ENCODE measurements at regions not wholly inside any gene's neighbourhood (a gene's known extent, or its start where the extent isn't known, plus 50 kb on each side); places are given as distances from the start of the nearest gene placed in this dataset.

DNA sequence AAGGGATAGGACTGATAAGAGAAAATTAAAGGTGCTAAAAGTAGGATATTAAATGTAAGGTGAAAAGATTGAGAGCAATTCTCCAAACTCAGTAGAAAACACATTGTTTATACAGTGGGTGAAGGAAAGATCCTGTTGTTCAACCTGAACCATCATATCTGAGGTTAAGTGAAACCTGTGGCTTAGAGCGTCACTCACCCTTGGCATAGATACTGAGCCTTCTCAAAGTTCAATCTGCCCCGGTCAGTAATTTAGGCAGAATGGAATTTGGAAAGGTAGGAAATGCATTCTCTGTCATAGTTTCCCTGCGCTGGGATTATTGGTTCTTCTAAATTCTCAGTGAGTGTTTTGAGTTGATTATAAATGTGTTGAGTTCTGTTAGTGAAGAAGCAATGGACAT, 456.2 kb upstream of the NMUR2 start:
- Histone ChIP-seq H3K27ac (ENCODE audit: low read length) (no peak overlapping the region), H3K4me1 (ENCODE audit: control insufficient read depth, insufficient read depth, low read length) (no peaks in the 10 kb centered on the region), H3K4me3 (ENCODE audit: low read length) (no peak overlapping the region), H3K27me3 (ENCODE audit: control insufficient read depth, insufficient read depth, low read length) (no peaks in the 10 kb centered on the region), H3K9me3 (ENCODE audit: control insufficient read depth, insufficient read depth, low read length) (no peaks in the 10 kb centered on the region), H3K36me3 (ENCODE audit: control insufficient read depth, insufficient read depth, low read length) (no peaks in the 10 kb centered on the region)
- no peak for DNase-seq
- H3K4me3 Mint-ChIP-seq = no peak overlapping the region
- no peaks in the 10 kb centered on the region for H3K27me3 Mint-ChIP-seq (ENCODE audit: low read depth in 2 of 2)
- H3K36me3 Mint-ChIP-seq = no peaks in the 10 kb centered on the region
- peaks cover 9 to 25% of the 10 kb centered on the region in 2 donors for H3K9me3 Mint-ChIP-seq
- 92% methylated on average over 3 of the region's 3 CpGs for WGBS (ENCODE audit: insufficient coverage)
- H3K4me1 Mint-ChIP-seq = no peaks in the 10 kb centered on the region
- TF ChIP-seq, protein P1, sequence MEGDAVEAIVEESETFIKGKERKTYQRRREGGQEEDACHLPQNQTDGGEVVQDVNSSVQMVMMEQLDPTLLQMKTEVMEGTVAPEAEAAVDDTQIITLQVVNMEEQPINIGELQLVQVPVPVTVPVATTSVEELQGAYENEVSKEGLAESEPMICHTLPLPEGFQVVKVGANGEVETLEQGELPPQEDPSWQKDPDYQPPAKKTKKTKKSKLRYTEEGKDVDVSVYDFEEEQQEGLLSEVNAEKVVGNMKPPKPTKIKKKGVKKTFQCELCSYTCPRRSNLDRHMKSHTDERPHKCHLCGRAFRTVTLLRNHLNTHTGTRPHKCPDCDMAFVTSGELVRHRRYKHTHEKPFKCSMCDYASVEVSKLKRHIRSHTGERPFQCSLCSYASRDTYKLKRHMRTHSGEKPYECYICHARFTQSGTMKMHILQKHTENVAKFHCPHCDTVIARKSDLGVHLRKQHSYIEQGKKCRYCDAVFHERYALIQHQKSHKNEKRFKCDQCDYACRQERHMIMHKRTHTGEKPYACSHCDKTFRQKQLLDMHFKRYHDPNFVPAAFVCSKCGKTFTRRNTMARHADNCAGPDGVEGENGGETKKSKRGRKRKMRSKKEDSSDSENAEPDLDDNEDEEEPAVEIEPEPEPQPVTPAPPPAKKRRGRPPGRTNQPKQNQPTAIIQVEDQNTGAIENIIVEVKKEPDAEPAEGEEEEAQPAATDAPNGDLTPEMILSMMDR (IDR thresholded peaks at IDR 0.05) = no peak
- H3K27ac Mint-ChIP-seq = no peak overlapping the region
- no peak for ATAC-seq
- intact Hi-C loops (cut with micrococcal nuclease) = no loop called here

DNA sequence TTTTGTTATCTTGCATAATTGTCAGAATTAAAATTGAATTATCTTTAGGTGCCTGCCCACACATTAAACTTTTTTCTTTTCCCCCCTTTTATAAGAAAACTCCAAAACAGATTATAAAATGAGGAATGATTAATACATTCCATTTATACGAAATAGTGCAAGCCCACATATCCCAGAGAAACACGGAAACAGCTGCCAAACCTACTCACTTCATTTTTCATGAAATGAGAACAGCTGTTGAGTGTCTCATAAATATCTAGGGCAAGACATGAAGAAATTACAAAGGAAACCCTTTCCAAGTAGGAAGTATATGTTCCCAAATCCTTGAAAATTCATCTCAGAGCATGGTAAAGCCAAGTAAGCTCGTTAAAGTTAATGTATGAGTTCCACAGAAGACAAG, 459.4 kb upstream of the NMUR2 start:
- Mint-ChIP-seq H3K4me3 (no peak overlapping the region), H3K4me1 (no peaks in the 10 kb centered on the region), H3K9me3 (peaks cover 9 to 23% of the 10 kb centered on the region in 2 donors), H3K27ac (no peak overlapping the region), H3K27me3 (ENCODE audit: low read depth in 2 of 2) (no peaks in the 10 kb centered on the region), H3K36me3 (no peaks in the 10 kb centered on the region)
- Histone ChIP-seq H3K4me1 (ENCODE audit: control insufficient read depth, insufficient read depth, low read length) (no peaks in the 10 kb centered on the region), H3K9me3 (ENCODE audit: control insufficient read depth, insufficient read depth, low read length) (no peaks in the 10 kb centered on the region), H3K27me3 (ENCODE audit: control insufficient read depth, insufficient read depth, low read length) (no peaks in the 10 kb centered on the region), H3K36me3 (ENCODE audit: control insufficient read depth, insufficient read depth, low read length) (no peaks in the 10 kb centered on the region), H3K27ac (ENCODE audit: low read length) (no peak overlapping the region), H3K4me3 (ENCODE audit: low read length) (no peak overlapping the region)
- intact Hi-C loops (cut with micrococcal nuclease) = no loop called here
- TF ChIP-seq, protein P1 (IDR thresholded peaks at IDR 0.05) = no peak
- DNase-seq (no peak), ATAC-seq (no peak)
- 80% methylated on average over 1 of the region's 3 CpGs for WGBS (ENCODE audit: insufficient coverage)

DNA sequence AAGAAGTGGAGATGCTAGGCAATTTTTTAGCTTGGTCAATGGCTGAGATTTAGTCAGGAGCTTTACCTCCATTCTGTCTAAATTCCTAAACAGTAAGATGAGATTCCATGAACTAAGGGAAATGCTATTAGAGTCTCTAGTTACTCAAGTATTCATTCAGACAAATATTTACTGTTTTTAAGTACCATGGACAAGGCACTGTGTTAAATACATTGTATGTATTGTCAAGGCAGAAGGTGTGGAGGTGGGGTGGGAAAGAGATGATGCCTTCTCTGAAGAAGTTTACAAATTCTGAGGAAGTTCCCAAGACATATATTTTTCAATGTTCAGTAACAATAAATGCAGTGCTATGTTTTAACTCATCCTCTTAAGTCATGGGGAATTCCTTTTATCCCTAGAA, 459.9 kb upstream of the NMUR2 start:
- H3K27ac Mint-ChIP-seq = no peak overlapping the region
- H3K36me3 Mint-ChIP-seq = no peaks in the 10 kb centered on the region
- no peaks in the 10 kb centered on the region for H3K27me3 Mint-ChIP-seq (ENCODE audit: low read depth in 2 of 2)
- no peaks in the 10 kb centered on the region for H3K9me3 ChIP-seq (ENCODE audit: control insufficient read depth, insufficient read depth, low read length)
- H3K4me1 Mint-ChIP-seq = no peaks in the 10 kb centered on the region
- no peak overlapping the region for H3K4me3 Mint-ChIP-seq
- H3K27me3 ChIP-seq (ENCODE audit: control insufficient read depth, insufficient read depth, low read length) = no peaks in the 10 kb centered on the region
- H3K4me1 ChIP-seq (ENCODE audit: control insufficient read depth, insufficient read depth, low read length) = no peaks in the 10 kb centered on the region
- ATAC-seq (no peak), DNase-seq (no peak)
- TF ChIP-seq, protein P1 (IDR thresholded peaks at IDR 0.05) = no peak
- no peak overlapping the region for H3K27ac ChIP-seq (ENCODE audit: low read length)
- intact Hi-C loops (cut with micrococcal nuclease) = no loop called here
- peaks cover 7 to 21% of the 10 kb centered on the region in 2 donors for H3K9me3 Mint-ChIP-seq
- H3K36me3 ChIP-seq (ENCODE audit: control insufficient read depth, insufficient read depth, low read length) = no peaks in the 10 kb centered on the region
- no peak overlapping the region for H3K4me3 ChIP-seq (ENCODE audit: low read length)

DNA sequence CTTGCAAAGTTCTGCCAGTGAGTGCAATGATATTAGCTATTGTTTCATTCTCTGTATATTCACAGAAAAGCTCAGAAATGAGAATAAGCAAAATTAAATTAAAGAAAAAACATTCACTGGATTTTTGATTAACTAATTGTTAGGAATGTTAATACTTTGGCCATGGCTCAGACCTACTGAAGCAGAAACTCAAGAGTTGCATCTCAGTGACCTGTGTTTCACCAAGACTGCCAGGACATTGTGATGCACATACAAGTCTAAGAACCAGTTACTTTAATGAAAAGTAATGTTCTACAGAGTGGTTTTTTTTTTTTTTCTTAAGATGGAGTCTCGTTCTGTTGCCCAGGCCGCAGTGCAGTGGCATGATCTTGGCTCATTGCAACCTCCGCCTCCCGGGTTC, 464.9 kb upstream of the NMUR2 start:
- Mint-ChIP-seq H3K4me3 (no peak overlapping the region), H3K36me3 (peaks cover under 1% of the 10 kb centered on the region), H3K9me3 (peaks cover 5 to 16% of the 10 kb centered on the region in 2 donors), H3K27me3 (ENCODE audit: low read depth in 2 of 2) (no peaks in the 10 kb centered on the region), H3K4me1 (no peaks in the 10 kb centered on the region), H3K27ac (no peak overlapping the region)
- Histone ChIP-seq H3K27ac (ENCODE audit: low read length) (no peak overlapping the region), H3K27me3 (ENCODE audit: control insufficient read depth, insufficient read depth, low read length) (no peaks in the 10 kb centered on the region), H3K4me3 (ENCODE audit: low read length) (no peak overlapping the region), H3K9me3 (ENCODE audit: control insufficient read depth, insufficient read depth, low read length) (peaks cover 5% of the 10 kb centered on the region), H3K4me1 (ENCODE audit: control insufficient read depth, insufficient read depth, low read length) (no peaks in the 10 kb centered on the region), H3K36me3 (ENCODE audit: control insufficient read depth, insufficient read depth, low read length) (no peaks in the 10 kb centered on the region)
- TF ChIP-seq, protein P1 (IDR thresholded peaks at IDR 0.05) = no peak
- no peak for ATAC-seq
- no peak for DNase-seq
- intact Hi-C loops (cut with micrococcal nuclease) = no loop called here
- 83% methylated on average over 3 of the region's 4 CpGs for WGBS (ENCODE audit: insufficient coverage)

Data from natural killer cell (primary cell).